WTC11 (cell line): ENCODE measurements at regions not wholly inside any gene's neighbourhood (a gene's known extent, or its start where the extent isn't known, plus 50 kb on each side); places are given as distances from the start of the nearest gene placed in this dataset.

Experiments used
- ATF3 ChIP-seq: sonication (generic); formaldehyde crosslinking; conservative IDR thresholded peaks from 2 replicates; pipeline ENCODE4 v1.8.1; 2022; ENCODE audit warnings: mild to moderate bottlenecking, missing genetic modification reagents
- CTCF ChIP-seq: fragments of 200-600 bp; IDR thresholded peaks from 2 replicates; pipeline ENCODE4 v1.8.0; 2022; ENCODE audit warnings: antibody characterized with exemption
- E2F1 ChIP-seq: sonication (generic); formaldehyde crosslinking; IDR thresholded peaks from 2 replicates; pipeline ENCODE4 v1.8.0; 2022; ENCODE audit warnings: mild to moderate bottlenecking, missing genetic modification reagents
- FOXP4 ChIP-seq: sonication (generic); formaldehyde crosslinking; IDR thresholded peaks from 2 replicates; pipeline ENCODE4 v1.8.0; 2022; ENCODE audit warnings: mild to moderate bottlenecking, missing genetic modification reagents
- GTF2I ChIP-seq: fragments of 250-450 bp; sonication (Bioruptor Pico); conservative IDR thresholded peaks from 2 replicates; pipeline ENCODE4 v1.4.0; 2021; ENCODE audit warnings: mild to moderate bottlenecking
- MAX ChIP-seq: sonication (generic); formaldehyde crosslinking; IDR thresholded peaks from 2 replicates; pipeline ENCODE4 v1.8.0; 2022; ENCODE audit warnings: mild to moderate bottlenecking, missing genetic modification reagents
- NFYB ChIP-seq: sonication (generic); formaldehyde crosslinking; conservative IDR thresholded peaks from 2 replicates; pipeline ENCODE4 v1.8.0; 2022; ENCODE audit warnings: low read depth, missing genetic modification reagents
- PREB ChIP-seq: sonication (generic); formaldehyde crosslinking; IDR thresholded peaks from 2 replicates; pipeline ENCODE4 v1.8.1; 2022; ENCODE audit warnings: mild to moderate bottlenecking, missing genetic modification reagents, moderate library complexity, borderline replicate concordance
- TCF7 ChIP-seq: sonication (generic); formaldehyde crosslinking; IDR thresholded peaks from 2 replicates; pipeline ENCODE4 v1.8.0; 2022; ENCODE audit warnings: mild to moderate bottlenecking, low read depth, missing genetic modification reagents, moderate library complexity
- TEAD1 ChIP-seq: sonication (generic); formaldehyde crosslinking; IDR thresholded peaks from 2 replicates; pipeline ENCODE4 v1.8.0; 2022; ENCODE audit warnings: mild to moderate bottlenecking, missing genetic modification reagents
- TEAD4 ChIP-seq: sonication (generic); formaldehyde crosslinking; IDR thresholded peaks from 2 replicates; pipeline ENCODE4 v1.8.0; 2022; ENCODE audit warnings: mild to moderate bottlenecking, missing genetic modification reagents
- ZNF317 ChIP-seq: sonication (generic); formaldehyde crosslinking; IDR thresholded peaks from 2 replicates; pipeline ENCODE4 v1.8.1; 2023; ENCODE audit warnings: low read depth, mild to moderate bottlenecking, moderate library complexity, missing genetic modification reagents, borderline replicate concordance
- ZNF423 ChIP-seq: fragments of 250-450 bp; sonication (Bioruptor Pico); IDR thresholded peaks from 2 replicates; pipeline ENCODE4 v2.1.2; 2022; ENCODE audit warnings: mild to moderate bottlenecking, moderate library complexity

GRCh38 chr1:219716611-219717114 lies 103.8 kb upstream of the ZC3H11B start:
- TF ChIP-seq ZNF317 (CRISPR knock-in tag) (no peak), CTCF (no peak), GTF2I (CRISPR knock-in tag) (no peak), TCF7 (CRISPR knock-in tag) (no peak), FOXP4 (no peak), E2F1 (CRISPR knock-in tag) (no peak), PREB (no peak), NFYB (CRISPR knock-in tag) (no peak), ATF3 (CRISPR knock-in tag) (no peak), TEAD4 (CRISPR knock-in tag) (no peak), MAX (CRISPR knock-in tag) (no peak), TEAD1 (CRISPR knock-in tag) (no peak), ZNF423 (CRISPR knock-in tag) (no peak)
